ENCODE measurements at regions not wholly inside any gene's neighbourhood (a gene's known extent, or its start where the extent isn't known, plus 50 kb on each side); places are given as distances from the start of the nearest gene placed in this dataset.

DNA sequence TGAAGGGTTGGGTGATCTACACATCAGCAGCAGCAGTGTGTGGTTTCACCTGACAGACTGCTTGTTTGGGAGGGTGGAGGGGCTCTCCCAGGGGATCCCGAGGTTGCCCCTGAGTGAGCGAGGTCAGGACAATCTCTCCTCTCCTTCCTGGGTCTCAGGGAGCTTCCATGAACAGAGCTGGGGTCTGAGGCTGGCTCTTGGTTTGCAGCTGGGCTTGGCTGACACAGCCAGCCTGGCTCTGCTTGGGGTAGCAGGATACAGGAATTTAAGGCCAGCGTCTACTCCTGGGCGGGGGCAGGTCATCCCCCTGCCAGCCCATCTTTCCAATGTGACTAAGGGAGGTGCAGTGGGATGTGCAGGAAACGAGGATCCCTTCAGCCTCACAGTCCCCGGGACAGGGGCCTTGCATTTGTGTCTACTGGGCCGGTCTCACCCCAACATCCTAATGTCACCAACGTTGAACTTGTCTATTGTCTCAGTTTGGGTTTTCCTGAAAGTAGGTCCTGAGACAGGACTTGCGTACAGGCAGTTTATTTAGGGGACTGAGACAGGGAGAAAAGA is 262.6 kb upstream of the HDAC4 start:
- Histone ChIP-seq H3K4me3 (ENCODE audit: low read length) (no peak overlapping the region), H3K27ac (ENCODE audit: low read depth in 1 of 2, low read length in 2 of 2) (no peak overlapping the region), H3K27me3 (ENCODE audit: control insufficient read depth in 1 of 2, insufficient read depth in 2 of 2, low read length in 2 of 2) (peaks cover 8 to 14% of the 10 kb centered on the region in 2 experiments), H3K4me1 (ENCODE audit: insufficient read depth, low read length) (no peaks in the 10 kb centered on the region), H3K9me3 (ENCODE audit: control insufficient read depth in 1 of 2, insufficient read depth in 1 of 2, low read length in 2 of 2) (no peaks in the 10 kb centered on the region), H3K36me3 (ENCODE audit: insufficient read depth, low read length) (no peaks in the 10 kb centered on the region)
- Mint-ChIP-seq H3K36me3 (ENCODE audit: low read depth) (no peaks in the 10 kb centered on the region), H3K4me3 (no peak overlapping the region), H3K9me3 (no peaks in the 10 kb centered on the region), H3K27ac (no peak overlapping the region), H3K4me1 (ENCODE audit: low read depth) (no peaks in the 10 kb centered on the region), H3K27me3 (peaks cover 22% of the 10 kb centered on the region)
- TF ChIP-seq, protein P1, sequence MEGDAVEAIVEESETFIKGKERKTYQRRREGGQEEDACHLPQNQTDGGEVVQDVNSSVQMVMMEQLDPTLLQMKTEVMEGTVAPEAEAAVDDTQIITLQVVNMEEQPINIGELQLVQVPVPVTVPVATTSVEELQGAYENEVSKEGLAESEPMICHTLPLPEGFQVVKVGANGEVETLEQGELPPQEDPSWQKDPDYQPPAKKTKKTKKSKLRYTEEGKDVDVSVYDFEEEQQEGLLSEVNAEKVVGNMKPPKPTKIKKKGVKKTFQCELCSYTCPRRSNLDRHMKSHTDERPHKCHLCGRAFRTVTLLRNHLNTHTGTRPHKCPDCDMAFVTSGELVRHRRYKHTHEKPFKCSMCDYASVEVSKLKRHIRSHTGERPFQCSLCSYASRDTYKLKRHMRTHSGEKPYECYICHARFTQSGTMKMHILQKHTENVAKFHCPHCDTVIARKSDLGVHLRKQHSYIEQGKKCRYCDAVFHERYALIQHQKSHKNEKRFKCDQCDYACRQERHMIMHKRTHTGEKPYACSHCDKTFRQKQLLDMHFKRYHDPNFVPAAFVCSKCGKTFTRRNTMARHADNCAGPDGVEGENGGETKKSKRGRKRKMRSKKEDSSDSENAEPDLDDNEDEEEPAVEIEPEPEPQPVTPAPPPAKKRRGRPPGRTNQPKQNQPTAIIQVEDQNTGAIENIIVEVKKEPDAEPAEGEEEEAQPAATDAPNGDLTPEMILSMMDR (IDR thresholded peaks at IDR 0.05) = no peak
- POLR2A ChIA-PET = no interaction called here
- intact Hi-C loops (cut with DNase I, micrococcal nuclease) = no loop called here
- ATAC-seq (ENCODE audit: poor library complexity) (no peak), DNase-seq (no peak)
- CTCF ChIA-PET = no interaction called here

GRCh38 chr2:239662413-239663120 is 261.7 kb upstream of the HDAC4 start:
- H3K4me1 Mint-ChIP-seq (ENCODE audit: low read depth) = no peaks in the 10 kb centered on the region

GRCh38 chr2:239661334-239662312 is 260.8 kb upstream of the HDAC4 start:
- no peaks in the 10 kb centered on the region for H3K9me3 ChIP-seq (ENCODE audit: control insufficient read depth in 1 of 2, insufficient read depth in 1 of 2, low read length in 2 of 2)
- DNase-seq (no peak), ATAC-seq (ENCODE audit: poor library complexity) (no peak)
- CTCF ChIA-PET = no interaction called here
- Mint-ChIP-seq H3K27me3 (peaks cover 22% of the 10 kb centered on the region), H3K27ac (no peak overlapping the region), H3K4me1 (ENCODE audit: low read depth) (no peaks in the 10 kb centered on the region), H3K4me3 (no peak overlapping the region), H3K36me3 (ENCODE audit: low read depth) (no peaks in the 10 kb centered on the region), H3K9me3 (no peaks in the 10 kb centered on the region)
- H3K36me3 ChIP-seq (ENCODE audit: insufficient read depth, low read length) = no peaks in the 10 kb centered on the region
- TF ChIP-seq, protein P1 (IDR thresholded peaks at IDR 0.05) = no peak
- H3K4me1 ChIP-seq (ENCODE audit: insufficient read depth, low read length) = no peaks in the 10 kb centered on the region
- intact Hi-C loops (cut with DNase I, micrococcal nuclease) = no loop called here
- no peak overlapping the region for H3K4me3 ChIP-seq (ENCODE audit: low read length)
- H3K27ac ChIP-seq (ENCODE audit: low read depth in 1 of 2, low read length in 2 of 2) = no peak overlapping the region
- POLR2A ChIA-PET = no interaction called here
- H3K27me3 ChIP-seq (ENCODE audit: control insufficient read depth in 1 of 2, insufficient read depth in 2 of 2, low read length in 2 of 2) = peaks cover 8 to 14% of the 10 kb centered on the region in 2 experiments

More at GRCh38 chr2:239662413-239663120, 261.7 kb upstream of the HDAC4 start:
- Mint-ChIP-seq H3K36me3 (ENCODE audit: low read depth) (no peaks in the 10 kb centered on the region), H3K9me3 (no peaks in the 10 kb centered on the region), H3K27ac (no peak overlapping the region), H3K27me3 (peaks cover 22% of the 10 kb centered on the region), H3K4me3 (no peak overlapping the region)
- TF ChIP-seq, protein P1 (IDR thresholded peaks at IDR 0.05) = no peak
- Histone ChIP-seq H3K4me3 (ENCODE audit: low read length) (no peak overlapping the region), H3K27ac (ENCODE audit: low read depth in 1 of 2, low read length in 2 of 2) (no peak overlapping the region), H3K4me1 (ENCODE audit: insufficient read depth, low read length) (no peaks in the 10 kb centered on the region), H3K36me3 (ENCODE audit: insufficient read depth, low read length) (no peaks in the 10 kb centered on the region), H3K9me3 (ENCODE audit: control insufficient read depth in 1 of 2, insufficient read depth in 1 of 2, low read length in 2 of 2) (no peaks in the 10 kb centered on the region), H3K27me3 (ENCODE audit: control insufficient read depth in 1 of 2, insufficient read depth in 2 of 2, low read length in 2 of 2) (peaks cover 8 to 14% of the 10 kb centered on the region in 2 experiments)
- ATAC-seq (ENCODE audit: poor library complexity) (no peak), DNase-seq (no peak)
- CTCF ChIA-PET = no interaction called here
- intact Hi-C loops (cut with DNase I, micrococcal nuclease) = no loop called here
- POLR2A ChIA-PET = no interaction called here
